GM21360 (cell line): ENCODE measurements at regions not wholly inside any gene's neighbourhood (a gene's known extent, or its start where the extent isn't known, plus 50 kb on each side); places are given as distances from the start of the nearest gene placed in this dataset.
"Not testable (repeated sequence)": the region's sequence is repeated elsewhere in the genome, so short reads cannot be mapped to it uniquely, and the experiment has no call there.

ENCODE experiments used
- ATAC-seq: cut with Tn5 transposase; IDR thresholded peaks from one replicate; pipeline ENCODE4 v1.9.1; 2021; ENCODE audit warnings: mild to moderate bottlenecking, moderate library complexity; ENCODE audit not compliant: unreplicated experiment

DNA sequence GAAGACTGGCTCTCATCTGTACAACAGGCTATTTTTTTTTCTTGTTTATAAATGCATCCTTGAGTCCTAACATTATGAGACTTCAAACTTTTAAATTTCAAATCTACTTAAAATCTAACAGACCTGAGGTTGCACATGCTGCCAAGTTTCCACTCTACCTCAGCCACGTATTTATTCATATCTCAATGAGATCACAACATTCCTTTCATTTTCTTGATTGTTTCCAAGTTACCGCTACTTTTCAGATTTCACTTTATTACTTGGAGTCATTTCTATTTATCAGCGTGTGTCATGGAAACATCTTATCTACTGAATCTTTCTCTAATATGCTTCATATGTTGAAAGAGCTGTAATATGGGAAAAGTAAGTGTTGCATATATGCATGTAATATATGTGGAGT, 1257.5 kb upstream of the ATXN8OS start:
- ATAC-seq, result no peak

GRCh38 chr13:68846663-68847062, 1261.0 kb upstream of the ATXN8OS start:
- ATAC-seq, result no peak

DNA sequence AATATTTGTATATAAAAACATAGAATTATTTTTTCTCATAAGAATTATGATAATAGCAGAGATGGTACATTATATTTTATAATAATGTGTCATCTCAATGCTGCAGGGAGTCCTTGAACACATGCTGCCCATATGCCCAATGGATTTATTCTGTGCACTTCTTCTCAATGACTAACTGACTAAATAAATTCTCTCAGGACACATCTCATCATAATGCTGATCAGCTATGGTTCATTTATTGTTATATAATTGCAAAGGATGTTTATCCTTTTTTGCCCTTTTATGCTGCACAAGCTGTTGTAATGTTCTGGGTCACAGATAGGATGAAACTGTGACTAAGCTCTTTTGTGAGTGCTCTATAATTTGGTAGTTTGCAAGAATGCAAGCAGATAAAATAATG, 1273.3 kb upstream of the ATXN8OS start:
- no peak for ATAC-seq

GRCh38 chr13:68816715-68817114, 1290.9 kb upstream of the ATXN8OS start:
- no peak for ATAC-seq

DNA sequence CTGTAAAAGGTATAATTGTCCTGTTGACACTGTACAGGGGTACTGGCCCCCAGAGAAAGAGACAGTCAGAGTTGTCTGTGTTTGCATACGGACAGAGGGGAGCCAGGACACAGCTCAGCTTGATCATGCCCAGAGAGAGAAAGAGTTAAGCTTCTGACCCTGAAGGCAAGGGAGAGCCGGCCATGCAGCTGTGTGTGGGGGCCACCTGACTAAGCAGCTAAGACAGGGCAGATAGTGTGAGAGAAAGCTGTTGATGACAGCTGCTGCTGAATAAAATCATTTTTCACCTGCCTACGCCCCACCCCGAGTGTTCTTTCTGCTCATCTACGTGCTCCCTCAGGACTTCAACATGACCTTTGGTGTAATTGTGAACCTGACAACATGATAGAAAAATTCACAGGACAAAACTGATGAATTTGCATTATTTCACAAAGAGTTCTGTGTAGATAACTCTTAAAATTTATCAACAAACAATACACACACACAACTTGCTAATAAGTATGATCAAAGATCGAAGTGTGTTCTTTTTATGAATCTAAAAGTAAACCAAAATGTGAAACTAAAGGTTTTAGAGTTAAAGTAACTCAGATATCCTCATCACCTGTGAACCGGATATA, 1294.3 kb upstream of the ATXN8OS start:
- ATAC-seq, result no peak

DNA sequence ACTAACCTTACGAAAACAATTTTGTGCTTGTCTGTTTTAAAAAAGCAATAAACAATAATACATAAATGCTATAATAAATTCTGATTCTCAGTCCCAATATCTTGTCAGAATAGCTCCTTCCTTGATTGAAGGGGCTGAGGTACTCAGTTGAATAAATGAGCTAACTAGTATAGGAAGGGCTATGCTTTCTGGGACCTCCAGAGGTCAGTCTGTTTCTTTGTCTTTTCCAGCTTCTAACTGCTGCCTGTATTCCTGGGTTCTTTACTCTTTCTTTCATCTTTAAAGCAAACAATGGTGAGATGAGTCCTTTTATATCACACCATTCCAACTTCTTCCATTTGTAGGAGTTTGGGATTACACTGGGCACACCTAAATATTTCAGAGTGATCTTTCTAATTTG, 1297.0 kb upstream of the ATXN8OS start:
- no peak for ATAC-seq

GRCh38 chr13:68808456-68808855, 1299.2 kb upstream of the ATXN8OS start:
- ATAC-seq, result no peak

DNA sequence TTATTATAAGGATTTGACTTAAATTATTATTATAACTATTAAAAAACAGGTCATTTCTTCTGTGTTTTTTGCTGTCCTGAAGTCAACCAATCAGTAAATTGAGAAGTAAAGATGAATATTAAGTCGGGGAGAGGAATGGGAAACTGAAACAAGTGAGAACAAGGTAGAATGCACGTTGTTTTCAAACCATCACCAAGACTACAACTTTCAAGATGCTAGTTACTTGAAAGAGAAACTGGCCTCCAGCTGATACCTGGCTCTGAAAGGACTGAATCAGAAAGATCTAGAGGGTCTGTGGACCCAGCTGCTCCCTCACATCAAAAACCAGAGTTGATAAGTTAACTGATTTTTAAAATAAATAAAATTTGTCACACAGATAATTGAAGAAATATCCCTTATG, 1301.5 kb upstream of the ATXN8OS start:
- peak; percentile 95 for ATAC-seq

GRCh38 chr13:68784275-68784674, 1323.4 kb upstream of the ATXN8OS start:
- no peak for ATAC-seq

DNA sequence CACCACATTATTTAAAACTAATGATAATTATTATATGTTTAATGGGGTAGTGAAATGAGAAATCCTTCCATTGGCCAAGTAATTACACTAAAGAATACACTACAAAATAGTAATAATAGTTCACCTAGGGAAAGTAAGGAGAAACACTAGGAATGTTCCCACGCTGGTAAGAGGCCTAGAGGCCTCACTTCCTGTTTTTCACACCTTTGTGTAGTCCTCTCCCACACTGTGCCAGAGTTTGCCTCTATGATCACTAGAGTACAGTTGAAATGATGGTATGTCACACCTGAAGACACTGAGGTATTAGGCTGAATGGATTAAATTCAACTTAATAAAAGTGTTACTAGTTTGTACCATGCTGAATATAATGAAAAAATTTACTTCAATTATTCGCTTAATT, 1348.0 kb upstream of the ATXN8OS start:
- ATAC-seq, result no peak

GRCh38 chr13:68749796-68750195, 1357.8 kb upstream of the ATXN8OS start:
- ATAC-seq, result no peak

- ATAC-seq, result no peak
These were observed 1359.6 kb upstream of the ATXN8OS start for GRCh38 chr13:68748038-68748437.

- ATAC-seq, result no peak
These were observed 1362.1 kb upstream of the ATXN8OS start for GRCh38 chr13:68745502-68745901.

DNA sequence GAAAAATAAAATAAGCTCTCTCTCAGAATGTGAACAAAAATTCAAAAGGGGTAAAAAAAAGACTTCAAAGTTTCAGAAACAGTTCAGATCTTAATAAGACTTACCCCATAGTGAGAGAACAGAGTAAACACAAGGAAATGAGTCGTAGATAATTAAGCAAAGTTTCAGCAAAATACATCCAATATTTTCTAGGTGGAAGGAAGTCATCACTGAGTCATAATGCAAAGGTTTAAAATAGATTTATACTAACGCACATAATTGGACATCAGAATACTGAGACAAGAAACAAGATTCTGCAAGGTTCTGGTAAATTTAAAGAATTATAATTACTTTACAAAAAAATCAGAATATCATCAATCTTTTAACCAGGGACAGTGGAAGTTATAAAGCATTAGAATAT, 1370.7 kb upstream of the ATXN8OS start:
- no peak for ATAC-seq

DNA sequence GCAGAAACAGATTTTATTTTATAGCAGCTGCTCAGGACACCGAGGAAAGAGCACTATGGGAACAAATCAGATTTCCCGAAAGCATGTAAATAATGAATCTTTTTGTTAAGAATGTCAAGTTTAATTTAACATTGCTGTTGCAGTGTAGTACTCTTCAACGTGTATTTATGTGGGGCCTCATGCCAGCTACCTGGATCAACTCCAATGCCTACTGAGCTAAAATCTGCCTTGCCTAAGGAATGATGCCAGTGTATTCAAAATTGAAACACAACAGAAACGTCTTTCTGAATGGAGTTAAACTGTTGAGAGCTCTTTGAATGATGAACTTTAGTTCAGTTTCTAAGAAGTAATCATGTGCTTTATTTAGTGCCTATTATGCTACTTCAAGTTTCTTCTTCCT, 1379.8 kb upstream of the ATXN8OS start:
- no peak for ATAC-seq

- ATAC-seq, result no peak
These were observed 1380.5 kb upstream of the ATXN8OS start for GRCh38 chr13:68727165-68727564.

DNA sequence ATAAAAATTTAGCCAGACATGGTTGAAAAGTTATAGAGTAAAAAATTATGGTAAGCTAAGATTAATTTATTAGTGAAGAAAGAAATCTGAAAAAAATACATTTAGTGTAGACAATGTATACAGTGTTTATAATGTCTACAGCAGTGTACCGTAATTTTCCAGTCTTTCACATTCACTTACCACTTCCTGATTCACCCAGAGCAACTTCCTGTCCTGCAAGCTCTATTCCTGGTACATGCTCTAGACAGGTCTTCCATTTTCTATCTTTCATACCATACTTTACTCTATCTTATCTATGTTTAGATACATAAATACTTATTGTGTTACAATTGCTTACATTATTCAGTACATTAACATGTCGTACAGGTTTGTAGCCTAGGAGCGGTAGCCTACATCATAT, 1387.8 kb upstream of the ATXN8OS start:
- no peak for ATAC-seq

- ATAC-seq, result no peak
These were observed 1392.0 kb upstream of the ATXN8OS start for GRCh38 chr13:68715651-68716050.

DNA sequence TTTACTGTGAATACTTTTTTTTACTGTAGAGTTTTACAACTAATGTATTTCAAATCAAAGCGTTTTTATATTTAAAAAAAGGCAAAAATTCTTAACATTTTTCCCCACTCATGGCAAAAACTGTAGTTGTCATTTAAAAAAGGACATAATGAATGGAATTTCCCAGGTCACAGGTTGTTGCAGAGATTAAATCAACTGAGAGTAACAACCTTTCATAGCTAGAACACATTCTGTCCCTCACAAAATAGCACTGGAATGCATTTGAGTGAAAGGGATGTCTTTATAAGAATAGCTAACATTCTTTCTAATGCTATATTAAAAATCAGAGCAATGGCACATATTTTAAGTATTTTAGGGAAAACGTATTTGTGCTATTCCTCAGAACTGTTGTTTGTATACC, 1393.3 kb upstream of the ATXN8OS start:
- ATAC-seq, result no peak

DNA sequence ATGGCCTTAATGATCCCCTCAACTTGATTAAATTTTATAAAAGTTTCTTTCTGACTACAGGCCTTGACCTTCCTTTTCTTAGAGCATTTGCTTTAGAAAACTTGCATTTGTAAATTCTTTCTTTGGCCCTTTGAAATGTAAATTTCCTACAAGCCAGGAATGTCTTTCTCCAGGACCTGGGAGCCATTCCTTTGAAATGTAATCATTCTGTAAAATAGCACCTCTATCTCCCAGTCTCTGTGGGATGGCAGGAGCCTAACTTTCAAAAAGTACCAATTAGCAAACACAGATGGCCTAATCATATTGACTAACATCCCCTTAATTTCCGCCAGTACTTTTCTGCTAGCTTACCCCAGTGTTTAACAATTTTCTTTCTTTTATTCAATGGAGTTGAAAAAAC, 1394.2 kb upstream of the ATXN8OS start:
- no peak for ATAC-seq

GRCh38 chr13:68708336-68708908, 1399.2 kb upstream of the ATXN8OS start:
- no peak for ATAC-seq

GRCh38 chr13:68706044-68706443, 1401.6 kb upstream of the ATXN8OS start:
- not testable (repeated sequence) for ATAC-seq

GRCh38 chr13:68697551-68697950, 1410.1 kb upstream of the ATXN8OS start:
- ATAC-seq, result no peak
